Islet precursor cell (in vitro differentiated cells): ENCODE measurements at regions not wholly inside any gene's neighbourhood (a gene's known extent, or its start where the extent isn't known, plus 50 kb on each side); places are given as distances from the start of the nearest gene placed in this dataset.

Experiments
- DNase-seq: peaks from one replicate; pipeline ENCODE4 v3.0.0-alpha.2; 2018

- DNase-seq, result no peak
Observed at GRCh38 chr9:7286101-7286500, 513.5 kb downstream of the DMAC1 start.

GRCh38 chr9:7285199-7285598 is 514.4 kb downstream of the DMAC1 start:
- DNase-seq, result no peak

- DNase-seq, result no peak
Observed at GRCh38 chr9:7284517-7284916, 515.1 kb downstream of the DMAC1 start.

GRCh38 chr9:7284117-7284516 is 515.5 kb downstream of the DMAC1 start:
- DNase-seq, result no peak

- no peak for DNase-seq
Observed at GRCh38 chr9:7273575-7273974, 515.8 kb downstream of the KDM4C start.

- no peak for DNase-seq
Observed at GRCh38 chr9:7266911-7267595, 509.3 kb downstream of the KDM4C start.

- no peak for DNase-seq
Observed at GRCh38 chr9:7265181-7265580, 507.4 kb downstream of the KDM4C start.

GRCh38 chr9:7259544-7260241 is 501.9 kb downstream of the KDM4C start:
- no peak for DNase-seq

- DNase-seq, result no peak
Observed at GRCh38 chr9:7258688-7259396, 501.1 kb downstream of the KDM4C start.

GRCh38 chr9:7246917-7247522 is 489.2 kb downstream of the KDM4C start:
- DNase-seq, result no peak

- no peak for DNase-seq
Observed at GRCh38 chr9:7245976-7246580, 488.3 kb downstream of the KDM4C start.

- DNase-seq, result no peak
Observed at GRCh38 chr9:7243838-7244237, 486.1 kb downstream of the KDM4C start.

GRCh38 chr9:7242126-7242525 is 484.4 kb downstream of the KDM4C start:
- DNase-seq, result no peak

GRCh38 chr9:7241694-7242093 is 483.9 kb downstream of the KDM4C start:
- DNase-seq, result no peak

GRCh38 chr9:7240569-7241311 is 483.0 kb downstream of the KDM4C start:
- DNase-seq, result no peak

- peak; percentile 66 for DNase-seq
Observed at GRCh38 chr9:7239708-7240107, 481.9 kb downstream of the KDM4C start.

GRCh38 chr9:7238247-7238637 is 480.5 kb downstream of the KDM4C start:
- DNase-seq, result no peak

- DNase-seq, result no peak
Observed at GRCh38 chr9:7237473-7238246, 479.9 kb downstream of the KDM4C start.

- DNase-seq, result no peak
Observed at GRCh38 chr9:7236186-7236585, 478.4 kb downstream of the KDM4C start.

GRCh38 chr9:7234144-7234543 is 476.4 kb downstream of the KDM4C start:
- DNase-seq, result peak; percentile 68

- DNase-seq, result no peak
Observed at GRCh38 chr9:7229571-7229970, 471.8 kb downstream of the KDM4C start.

- no peak for DNase-seq
Observed at GRCh38 chr9:7228726-7229125, 471.0 kb downstream of the KDM4C start.
